ENCODE measurements at regions not wholly inside any gene's neighbourhood (a gene's known extent, or its start where the extent isn't known, plus 50 kb on each side); places are given as distances from the start of the nearest gene placed in this dataset.

- Histone ChIP-seq H3K9me3 (replicated peaks; ENCODE audit: control insufficient read depth, insufficient read depth, low read length) (no peaks in the 10 kb centered on the region; the same call in 2 of the 3 replicates), H4K20me1 (ENCODE audit: control insufficient read depth, insufficient read depth) (no peaks in the 10 kb centered on the region), H3K27ac (ENCODE audit: control insufficient read depth, insufficient read depth) (peak overlapping the region; percentile 4; the same call in 1 of the 2 replicates), H3K4me2 (ENCODE audit: control insufficient read depth, insufficient read depth) (peak overlapping the region; percentile 14; the same call in 1 of the 2 replicates), H3K4me1 (ENCODE audit: control insufficient read depth, insufficient read depth, low read length) (peaks cover 8% of the 10 kb centered on the region), H3K4me3 (no peak overlapping the region), H3K27me3 (replicated peaks in 1 of 2; ENCODE audit: control insufficient read depth in 2 of 2, insufficient read depth in 2 of 2, low read length in 1 of 2) (no peaks in the 10 kb centered on the region), H3K9ac (ENCODE audit: control insufficient read depth, insufficient read depth, low read length) (no peak overlapping the region), H3K79me2 (ENCODE audit: control insufficient read depth, insufficient read depth, low read length) (no peaks in the 10 kb centered on the region), H3K36me3 (ENCODE audit: control insufficient read depth in 2 of 2, insufficient read depth in 2 of 2, low read length in 1 of 2) (no peaks in the 10 kb centered on the region), H2AFZ (ENCODE audit: control insufficient read depth, low read depth, low read length) (peak overlapping the region; percentile 75)
- intact Hi-C loops (cut with micrococcal nuclease; ENCODE audit: unreplicated experiment) (no loop called here), in situ Hi-C loops (cut with MboI) (no loop called here)
- WGBS (ENCODE audit: insufficient coverage, insufficient replicate concordance, low lambda C conversion rate, missing lambda C conversion rate), result 13% methylated on average over 3 of the region's 3 CpGs
- POLR2A ChIA-PET, result no interaction called here
- TF ChIP-seq RUNX3 (IDR thresholded peaks at IDR 0.05; ENCODE audit: low read length) (peak; percentile 32; the same call in 1 of the 2 replicates), CBFB (IDR thresholded peaks at IDR 0.05; ENCODE audit: low read depth) (no peak), BCL3 (IDR thresholded peaks at IDR 0.05; ENCODE audit: borderline replicate concordance, insufficient read depth, low read depth, low read length, poor library complexity, severe bottlenecking) (no peak), PML (IDR thresholded peaks at IDR 0.05; ENCODE audit: low read length) (no peak), KLF5 (IDR thresholded peaks at IDR 0.05; ENCODE audit: partially characterized antibody) (no peak), POU2F2 (IDR thresholded peaks at IDR 0.05; ENCODE audit: borderline replicate concordance, low read depth, low read length) (peak; percentile 98), ZNF687 (IDR thresholded peaks at IDR 0.05) (no peak), EED (IDR thresholded peaks at IDR 0.05; ENCODE audit: low read depth) (peak; percentile 65; the same call in 1 of the 2 replicates), SPI1 (IDR thresholded peaks at IDR 0.05; ENCODE audit: borderline replicate concordance, insufficient read depth, low read depth, low read length) (peak; percentile 84), SKIL (IDR thresholded peaks at IDR 0.05; ENCODE audit: low read depth, poor library complexity, severe bottlenecking) (no peak), HDGF (IDR thresholded peaks at IDR 0.05) (no peak), CREM (IDR thresholded peaks at IDR 0.05; ENCODE audit: low read depth) (0 out of 2 replicates have a peak, but pooled peaks have one; percentile 14), ASH2L (IDR thresholded peaks at IDR 0.05; ENCODE audit: borderline replicate concordance, low read depth) (0 out of 2 replicates have a peak, but pooled peaks have one; percentile 66)
- CTCF ChIA-PET, result interaction anchor here (1.2 kb wide), 1 partner anchor 8 kb away, joined by 3 read pairs; no protein-coding TSS in a partner anchor
- DNase-seq (ENCODE audit: low read depth, low spot score), result peak; percentile 72
- SMC1A ChIA-PET (ENCODE audit: uncharacterized antibody, unreplicated experiment), result interaction anchor here (0.9 to 2.0 kb wide), 3 partner anchors 13 to 160 kb away, joined by 3 to 7 read pairs (median 3); no protein-coding TSS in a partner anchor
- peak; percentile 94 for ATAC-seq
- RAD21 ChIA-PET (ENCODE audit: unreplicated experiment), result no interaction called here
- no TSS peak for BruUV-seq (replicated peaks)
- FAIRE-seq, result peak; percentile 99
Measured at GRCh38 chr1:101128211-101128727, 102.7 kb upstream of the DPH5 start.
